Omental fat pad (tissue), 3 donors: ENCODE measurements at regions not wholly inside any gene's neighbourhood (a gene's known extent, or its start where the extent isn't known, plus 50 kb on each side); places are given as distances from the start of the nearest gene placed in this dataset.
"Not testable (repeated sequence)": the region's sequence is repeated elsewhere in the genome, so short reads cannot be mapped to it uniquely, and the experiment has no call there.

Experiments used
- ATAC-seq: fragments of 150-250 bp; one replicate; pipeline ENCODE4 v1.9.1; 2016; ENCODE audit warnings: mild to moderate bottlenecking, moderate library complexity; ENCODE audit not compliant: low FRiP score
- DNase-seq: peaks from one replicate; pipeline ENCODE4 v3.0.0-alpha.2; 2019; ENCODE audit warnings: low spot score
- CTCF ChIP-seq, 3 donors: fragments of 450-650 bp; IDR thresholded peaks; one replicate each; pipeline ENCODE4 v1.5.1; 2016 to 2017; ENCODE audit warnings: antibody characterized with exemption in 3 of 3, mild to moderate bottlenecking in 3 of 3, moderate library complexity in 2 of 3

GRCh38 chr2:58414506-58414905, 173.4 kb upstream of the FANCL start:
- DNase-seq, result no peak
- no peak for TF ChIP-seq CTCF (IDR thresholded peaks at IDR 0.05)
- no peak for ATAC-seq

- no peak for TF ChIP-seq CTCF (IDR thresholded peaks at IDR 0.05)
- ATAC-seq (no peak), DNase-seq (no peak)
Measured at GRCh38 chr2:58410549-58410948, 169.4 kb upstream of the FANCL start.

DNA sequence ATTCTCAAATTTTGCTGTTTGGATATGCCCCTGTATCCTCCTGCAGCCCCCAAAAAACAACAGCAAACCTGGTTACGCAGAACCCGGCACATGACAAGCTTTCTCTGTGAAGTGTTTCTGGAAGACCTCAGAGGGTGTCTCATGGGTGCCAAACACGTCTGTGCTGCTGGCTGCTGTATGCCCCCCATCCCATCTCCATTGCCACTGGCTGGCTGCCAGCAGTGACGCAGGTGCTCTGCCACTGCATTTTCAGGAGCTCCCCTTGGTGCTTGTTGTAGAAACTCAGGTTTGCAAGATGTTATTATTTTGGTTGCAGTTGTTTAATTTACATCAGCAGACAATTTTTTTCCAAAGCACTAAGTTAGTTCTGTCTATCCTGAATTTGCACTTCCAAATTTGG, 166.4 kb upstream of the FANCL start:
- DNase-seq, result no peak
- ATAC-seq, result no peak
- TF ChIP-seq CTCF (IDR thresholded peaks at IDR 0.05), result no peak

DNA sequence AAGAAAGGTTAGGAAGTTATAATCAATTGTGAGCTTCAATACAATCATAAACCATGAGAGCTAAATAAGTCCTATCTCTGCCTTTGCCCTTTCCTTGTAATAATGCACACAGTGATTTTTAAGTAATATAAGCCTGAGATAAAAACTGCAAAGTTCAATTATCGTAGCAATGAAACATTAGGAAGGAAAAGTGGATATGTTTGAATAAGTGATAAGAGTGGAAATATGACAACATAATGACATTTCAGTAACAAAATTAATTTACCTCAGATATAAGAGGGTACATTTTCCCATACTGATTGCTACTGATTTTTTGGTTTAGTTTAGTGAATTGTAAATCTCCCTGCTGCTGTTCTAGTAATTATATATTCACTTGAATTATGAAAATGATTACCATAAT, 164.2 kb upstream of the FANCL start:
- no peak for DNase-seq
- TF ChIP-seq CTCF (IDR thresholded peaks at IDR 0.05), result no peak
- ATAC-seq, result no peak

DNA sequence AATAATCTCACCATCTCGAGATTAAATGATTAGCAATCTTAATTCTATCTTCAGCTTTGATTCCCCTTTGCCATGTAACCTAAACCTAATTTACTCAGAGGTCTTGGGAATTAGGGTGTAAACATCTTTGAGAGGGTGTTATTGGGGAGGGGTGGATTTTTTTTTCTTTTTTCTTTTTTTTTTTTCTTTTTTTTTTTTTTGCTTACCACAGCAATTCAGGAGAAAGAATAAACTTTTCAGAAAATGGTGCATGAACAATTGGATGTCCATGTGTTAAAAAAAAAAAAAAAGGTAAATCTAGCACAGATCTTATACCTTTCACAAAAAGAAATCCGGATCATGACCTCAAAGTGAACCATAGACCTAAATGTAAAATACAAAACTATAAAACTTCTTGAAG, 160.8 kb upstream of the FANCL start:
- DNase-seq, result no peak
- no peak for ATAC-seq
- no peak for TF ChIP-seq CTCF (IDR thresholded peaks at IDR 0.05)

GRCh38 chr2:58398406-58398805, 157.3 kb upstream of the FANCL start:
- no peak for TF ChIP-seq CTCF (IDR thresholded peaks at IDR 0.05)
- no peak for ATAC-seq
- DNase-seq, result no peak

DNA sequence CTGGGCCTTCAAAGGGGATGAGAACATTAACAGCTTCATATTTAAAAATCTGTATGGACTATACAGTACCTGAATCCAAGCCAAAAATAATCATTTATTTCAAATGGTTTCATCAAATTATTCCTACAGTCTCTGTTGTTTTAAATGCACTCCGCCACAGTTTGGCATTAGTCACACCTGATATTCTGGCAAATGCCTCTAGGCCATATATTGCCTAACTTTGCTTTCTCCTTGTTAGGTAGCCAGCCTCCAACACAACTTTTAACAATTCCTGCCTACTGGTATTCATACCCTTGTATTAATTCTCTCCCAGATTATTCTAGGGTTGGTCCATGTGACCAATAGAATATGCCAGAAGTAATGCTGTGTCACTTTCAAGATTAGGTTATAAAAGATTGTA, 146.6 kb upstream of the FANCL start:
- DNase-seq (no peak), ATAC-seq (no peak)
- TF ChIP-seq CTCF (IDR thresholded peaks at IDR 0.05), result no peak

GRCh38 chr2:58386904-58387303, 145.8 kb upstream of the FANCL start:
- not testable (repeated sequence) for ATAC-seq, DNase-seq
